Heart left ventricle (tissue), 16 donors: ENCODE measurements at regions not wholly inside any gene's neighbourhood (a gene's known extent, or its start where the extent isn't known, plus 50 kb on each side); places are given as distances from the start of the nearest gene placed in this dataset.

ENCODE experiments used
- ATAC-seq, 4 donors: fragments of 200-7000 bp; cut with Tn5 transposase; one replicate each; pipeline ENCODE4 v1.9.1; 2020 to 2022; ENCODE audit warnings: moderate library complexity in 4 of 4, mild to moderate bottlenecking in 3 of 4, moderate number of reproducible peaks in 1 of 4
- DNase-seq, 5 donors: peaks; one replicate each; pipeline ENCODE4 v3.0.0-alpha.2; 2020
- H3K27ac ChIP-seq, 12 donors: fragments of 200-600 bp; sonication (generic) in 4 of 12; one replicate each; pipeline versions ENCODE4 v1.5.0 to v1.8.0; 2016 to 2022; ENCODE audit warnings: mild to moderate bottlenecking in 2 of 12
- H3K27me3 ChIP-seq, 9 donors: fragments of 200-600 bp; sonication (generic) in 2 of 9; one replicate each; pipeline versions ENCODE4 v1.5.1 to v1.8.0; 2016 to 2022; ENCODE audit warnings: mild to moderate bottlenecking in 3 of 9
- H3K36me3 ChIP-seq, 9 donors: fragments of 200-600 bp; sonication (generic) in 2 of 9; one replicate each; pipeline versions ENCODE4 v1.5.0 to v1.8.0; 2018 to 2022; ENCODE audit warnings: mild to moderate bottlenecking in 2 of 9
- H3K4me1 ChIP-seq, 12 donors: fragments of 200-600 bp; sonication (generic) in 4 of 12; one replicate each; pipeline versions ENCODE4 v1.5.0 to v1.8.0; 2016 to 2022; ENCODE audit warnings: mild to moderate bottlenecking in 3 of 12
- H3K4me3 ChIP-seq, 12 donors: fragments of 200-600 bp; sonication (generic) in 4 of 12; one replicate each; pipeline versions ENCODE4 v1.5.0 to v1.8.0; 2017 to 2022; ENCODE audit warnings: mild to moderate bottlenecking in 9 of 12, moderate library complexity in 4 of 12
- H3K9me3 ChIP-seq, 12 donors: fragments of 200-600 bp; sonication (generic) in 4 of 12; one replicate each; pipeline versions ENCODE4 v1.5.0 to v1.8.0; 2016 to 2022; ENCODE audit warnings: mild to moderate bottlenecking in 1 of 12
- POLR2A ChIP-seq, 2 donors: fragments of 450-650 bp; IDR thresholded peaks; one replicate each; pipeline ENCODE4 v1.6.1; 2017; ENCODE audit warnings: antibody characterized with exemption in 2 of 2, mild to moderate bottlenecking in 2 of 2, moderate library complexity in 2 of 2
- WGBS, 4 donors: extraction: QIAGEN DNeasy Blood & Tissue Kit in 2 of 4; methylation state at CpG; one replicate each; pipeline versions ENCODE4 v1.1.5 to v1.1.7; 2013 to 2018; 5-methylcytosine and 5-hydroxymethylcytosine counted together
- intact Hi-C, 10 donors: fragments of 100-400 bp; cut with DNase I; formaldehyde crosslinking; loops; one replicate each; pipeline versions ENCODE4 v1.11.1 to v1.14.2; 2022
- TF ChIP-seq, protein P1 (sequence below), 12 donors: fragments of 200-600 bp; sonication (generic) in 4 of 12; IDR thresholded peaks; one replicate each; pipeline versions ENCODE4 v1.5.0 to v1.8.0; 2018 to 2022; ENCODE audit warnings: antibody characterized with exemption in 12 of 12, mild to moderate bottlenecking in 5 of 12
- donor health status: ischemic (EF 13 %, LVEDD 7.1; RV severe dilation, severe dysfunction).
- donor health status: healthy with polysubstance abuse.
- donor health status: DM: no; HTN: yes; CAD: no.
- donor health status: DM: no; HTN: no; CAD: no.
- donor health status: ischemic (EF 25% LVEDD 6.9; RV normal size, moderate dysfunction).
- donor health status: ischemic (EF 25% LVEDD 5.7; RV mildly dilated, moderate dysfunction).
- donor health status: healthy.
- donor health status: DM: yes; HTN: yes; CAD: no.
- donor health status: ischemic (EF 35%, LVEDD 5.7; RV mildly dilated, moderate dysfunction).
- donor health status: nonischemic (EF 11% LVEDD 7.7; RV severe dilation, severe dysfunction).
- donor health status: DM: yes; HTN: yes; CAD: no.
- donor health status: PGD.
- donor health status: ischemic (EF 29% LVEDD 5.4; RV normal size, mild dysfunction).
- donor health status: nonischemic (EF 23%, LVEDD 6.1; RV moderate dilation, normal function).

DNA sequence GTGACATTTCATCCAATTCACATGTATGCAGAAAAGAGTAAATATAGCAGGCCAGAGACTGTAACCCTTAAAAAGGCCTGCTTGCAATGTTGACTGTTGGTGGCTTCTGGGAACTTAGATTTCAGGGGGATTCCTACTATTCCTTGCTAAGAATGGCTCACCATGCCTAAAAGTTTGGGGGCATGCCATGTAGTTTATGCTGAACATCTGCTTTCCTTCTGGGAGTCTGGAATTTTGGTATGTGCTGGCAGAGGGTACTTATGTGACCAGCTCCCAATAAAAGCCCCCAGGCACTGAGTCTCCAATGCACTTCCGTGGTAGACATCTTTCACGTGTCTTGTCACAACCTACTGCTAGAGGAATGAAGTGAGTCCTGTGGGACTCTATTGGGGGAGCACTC lies 88.4 kb upstream of the PCDH8 start:
- Histone ChIP-seq H3K27ac (no peak overlapping the region), H3K4me1 (no peaks in the 10 kb centered on the region), H3K27me3 (peaks cover 0 to 14% (median 0%) of the 10 kb centered on the region in 9 donors), H3K9me3 (no peaks in the 10 kb centered on the region), H3K4me3 (no peak overlapping the region), H3K36me3 (no peaks in the 10 kb centered on the region)
- TF ChIP-seq, protein P1, sequence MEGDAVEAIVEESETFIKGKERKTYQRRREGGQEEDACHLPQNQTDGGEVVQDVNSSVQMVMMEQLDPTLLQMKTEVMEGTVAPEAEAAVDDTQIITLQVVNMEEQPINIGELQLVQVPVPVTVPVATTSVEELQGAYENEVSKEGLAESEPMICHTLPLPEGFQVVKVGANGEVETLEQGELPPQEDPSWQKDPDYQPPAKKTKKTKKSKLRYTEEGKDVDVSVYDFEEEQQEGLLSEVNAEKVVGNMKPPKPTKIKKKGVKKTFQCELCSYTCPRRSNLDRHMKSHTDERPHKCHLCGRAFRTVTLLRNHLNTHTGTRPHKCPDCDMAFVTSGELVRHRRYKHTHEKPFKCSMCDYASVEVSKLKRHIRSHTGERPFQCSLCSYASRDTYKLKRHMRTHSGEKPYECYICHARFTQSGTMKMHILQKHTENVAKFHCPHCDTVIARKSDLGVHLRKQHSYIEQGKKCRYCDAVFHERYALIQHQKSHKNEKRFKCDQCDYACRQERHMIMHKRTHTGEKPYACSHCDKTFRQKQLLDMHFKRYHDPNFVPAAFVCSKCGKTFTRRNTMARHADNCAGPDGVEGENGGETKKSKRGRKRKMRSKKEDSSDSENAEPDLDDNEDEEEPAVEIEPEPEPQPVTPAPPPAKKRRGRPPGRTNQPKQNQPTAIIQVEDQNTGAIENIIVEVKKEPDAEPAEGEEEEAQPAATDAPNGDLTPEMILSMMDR (IDR thresholded peaks at IDR 0.05): no peak
- no peak for ATAC-seq
- intact Hi-C loops: no loop called here
- WGBS, 4 donors: 55 to 74% (median 70%) methylated on average over 2 of the region's 2 CpGs
- DNase-seq: no peak

DNA sequence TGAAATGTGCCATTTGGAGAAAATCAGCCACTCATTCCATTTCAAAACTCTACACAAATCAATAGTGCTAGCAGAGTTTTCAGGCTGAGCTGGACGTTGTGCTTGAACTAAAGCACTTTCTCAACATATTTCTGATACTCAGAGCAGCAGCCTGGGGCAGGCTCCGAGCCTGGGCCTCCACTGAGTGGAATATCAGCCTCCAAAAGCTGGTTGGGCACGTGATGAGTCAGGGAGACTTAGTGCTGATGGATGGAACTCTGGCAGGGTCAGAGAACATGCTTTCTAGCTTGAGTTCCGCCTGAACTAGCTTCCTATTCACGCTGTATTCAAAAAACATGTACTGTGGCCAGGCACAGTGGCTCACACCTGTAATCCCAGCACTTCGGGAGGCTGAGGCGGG lies 85.8 kb upstream of the PCDH8 start:
- no peak for ATAC-seq
- TF ChIP-seq, protein P1 (IDR thresholded peaks at IDR 0.05): no peak
- TF ChIP-seq POLR2A (IDR thresholded peaks at IDR 0.05): no peak
- Histone ChIP-seq H3K4me1 (no peaks in the 10 kb centered on the region), H3K9me3 (no peaks in the 10 kb centered on the region), H3K27ac (no peak overlapping the region), H3K36me3 (no peaks in the 10 kb centered on the region), H3K27me3 (peaks cover 0 to 14% (median 0%) of the 10 kb centered on the region in 9 donors), H3K4me3 (no peak overlapping the region)
- intact Hi-C loops: no loop called here
- no peak for DNase-seq
- WGBS, 4 donors: 58 to 65% (median 65%) methylated on average over 4 to 7 of the region's 7 CpGs

DNA sequence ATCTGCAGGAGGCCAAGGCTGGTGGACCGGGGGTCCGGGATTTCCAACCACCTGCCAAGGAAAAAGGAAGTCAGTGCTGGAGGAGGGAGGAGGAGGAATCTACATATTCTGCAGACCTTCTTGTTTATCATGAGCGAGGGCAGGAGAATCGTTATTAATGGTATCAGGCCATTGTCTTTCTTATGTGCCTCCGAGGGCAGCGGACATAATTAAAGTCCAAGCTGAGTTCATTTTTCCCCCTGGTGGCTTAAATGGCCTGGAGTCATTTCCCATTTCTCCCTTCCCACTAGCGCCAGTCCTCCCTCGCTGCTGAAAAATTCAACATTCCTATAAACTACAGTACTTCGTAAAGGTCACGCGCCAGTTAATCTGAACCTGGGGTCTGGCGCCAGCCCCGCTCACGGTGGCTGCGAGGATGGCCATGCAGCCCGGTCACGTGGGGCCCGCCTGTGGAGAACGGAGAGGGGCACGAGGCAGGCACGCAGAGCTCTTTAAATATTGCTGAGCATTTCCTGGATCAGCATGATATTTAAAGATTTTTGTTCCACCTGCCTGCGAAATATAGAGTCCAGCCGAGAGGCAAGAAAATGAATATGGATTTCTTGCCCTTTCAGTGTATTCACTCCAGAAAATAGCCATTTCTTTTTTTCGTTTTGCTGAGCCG lies 85.2 kb upstream of the PCDH8 start:
- no peaks in the 10 kb centered on the region for H3K9me3 ChIP-seq
- no peak overlapping the region for H3K4me3 ChIP-seq
- TF ChIP-seq, protein P1 (IDR thresholded peaks at IDR 0.05): no peak
- TF ChIP-seq POLR2A (IDR thresholded peaks at IDR 0.05): no peak
- DNase-seq (no peak), ATAC-seq (no peak)
- no peaks in the 10 kb centered on the region for H3K36me3 ChIP-seq
- H3K27ac ChIP-seq: no peak overlapping the region
- 85 to 89% (median 87%) methylated on average over 25 of the region's 25 CpGs for WGBS, 4 donors
- peaks cover 0 to 10% (median 0%) of the 10 kb centered on the region in 9 donors for H3K27me3 ChIP-seq
- intact Hi-C loops: no loop called here
- no peaks in the 10 kb centered on the region for H3K4me1 ChIP-seq

DNA sequence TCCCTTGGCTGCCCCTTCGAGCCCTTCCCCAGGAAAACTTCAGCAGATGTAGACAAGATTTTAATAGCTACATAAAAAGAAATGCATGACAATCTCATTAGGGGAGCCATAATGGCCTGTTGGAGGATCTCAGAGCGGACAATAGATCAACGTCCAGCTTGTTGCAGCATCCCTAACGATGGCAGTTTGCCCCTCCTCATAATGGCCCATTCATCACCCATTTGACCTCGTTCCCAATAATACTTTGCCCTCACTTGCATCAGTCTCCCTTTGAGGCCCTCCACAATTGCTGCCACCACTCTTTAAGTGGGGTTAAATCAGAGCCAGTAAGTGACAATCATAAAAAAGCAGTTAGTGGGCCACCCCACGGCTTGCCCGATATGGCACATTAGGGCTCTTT lies 84.7 kb upstream of the PCDH8 start:
- DNase-seq (no peak), ATAC-seq (no peak)
- no peak for TF ChIP-seq POLR2A (IDR thresholded peaks at IDR 0.05)
- TF ChIP-seq, protein P1 (IDR thresholded peaks at IDR 0.05): no peak
- no peaks in the 10 kb centered on the region for H3K4me1 ChIP-seq
- intact Hi-C loops: no loop called here
- H3K27ac ChIP-seq: no peak overlapping the region
- no peak overlapping the region for H3K4me3 ChIP-seq
- H3K9me3 ChIP-seq: no peaks in the 10 kb centered on the region
- peaks cover 0 to 7% (median 0%) of the 10 kb centered on the region in 9 donors for H3K27me3 ChIP-seq
- no peaks in the 10 kb centered on the region for H3K36me3 ChIP-seq
- 77 to 87% (median 83%) methylated on average over 7 of the region's 7 CpGs for WGBS, 4 donors
